PC-9 (cell line): ENCODE measurements at regions not wholly inside any gene's neighbourhood (a gene's known extent, or its start where the extent isn't known, plus 50 kb on each side); places are given as distances from the start of the nearest gene placed in this dataset.

Source experiments
- BruUV-seq: library from RNA; stranded (reverse); fragments of 400-500 nt; replicated peaks from 2 replicates; lab custom pipeline; 2021; lab: Mats Ljungman, UMichigan
- CTCF ChIA-PET: fragments of 300-600 bp; sonication (Branson Sonifier 250); formaldehyde crosslinking; loops from one replicate; lab custom pipeline; 2022; ENCODE audit warnings: antibody characterized with exemption; lab: Charles Lee
- POLR2A ChIA-PET: fragments of 300-600 bp; sonication (Branson Sonifier 250); formaldehyde crosslinking; loops from one replicate; lab custom pipeline; 2022; ENCODE audit warnings: antibody characterized with exemption; ENCODE audit not compliant: unreplicated experiment; lab: Charles Lee
- DNase-seq, 2 experiments: peaks; one replicate each; pipeline versions ENCODE4 v3.0.0 to v3.0.0-alpha.2; 2015 to 2022; ENCODE audit warnings: mixed read lengths in 1 of 2
- H2AFZ ChIP-seq: fragments of 200-600 bp; sonication (generic); 2 replicates; pipeline ENCODE4 v1.8.1; 2017; ENCODE audit warnings: antibody characterized with exemption
- H3F3A ChIP-seq: fragments of 200-600 bp; sonication (generic); 2 replicates; pipeline ENCODE4 v1.8.1; 2017; ENCODE audit warnings: antibody characterized with exemption, mild to moderate bottlenecking, low read depth; ENCODE audit not compliant: insufficient read depth
- H3K27ac ChIP-seq: fragments of 200-600 bp; sonication (generic); 2 replicates; pipeline ENCODE4 v1.6.1; 2016; ENCODE audit warnings: mixed run types
- H3K27me3 ChIP-seq: fragments of 200-600 bp; sonication (generic); 2 replicates; pipeline ENCODE4 v1.6.1; 2016; ENCODE audit warnings: low read depth, mixed run types; ENCODE audit not compliant: insufficient read depth
- H3K36me3 ChIP-seq: fragments of 200-600 bp; sonication (generic); 2 replicates; pipeline ENCODE4 v1.6.1; 2016; ENCODE audit warnings: low read depth, mixed run types
- H3K4me1 ChIP-seq: fragments of 200-600 bp; sonication (generic); replicated peaks from 2 replicates; pipeline ENCODE4 v1.6.1; 2016; ENCODE audit warnings: mixed run types; ENCODE audit not compliant: insufficient read depth
- H3K4me2 ChIP-seq: fragments of 200-600 bp; sonication (generic); 2 replicates; pipeline ENCODE4 v1.6.1; 2017; ENCODE audit warnings: mixed run types
- H3K4me3 ChIP-seq: fragments of 200-600 bp; sonication (generic); 2 replicates; pipeline ENCODE4 v1.6.1; 2016; ENCODE audit warnings: mixed run types
- H3K79me2 ChIP-seq: fragments of 200-600 bp; sonication (generic); 2 replicates; pipeline ENCODE4 v1.6.1; 2017; ENCODE audit warnings: low read depth, mixed run types
- H3K9me2 ChIP-seq: fragments of 200-600 bp; sonication (generic); 2 replicates; pipeline ENCODE4 v1.8.1; 2017; ENCODE audit warnings: mild to moderate bottlenecking; ENCODE audit not compliant: insufficient read depth
- H3K9me3 ChIP-seq: fragments of 200-600 bp; sonication (generic); 2 replicates; pipeline ENCODE4 v1.8.1; 2016; ENCODE audit warnings: low read depth; ENCODE audit not compliant: insufficient read depth
- H4K20me1 ChIP-seq: fragments of 200-600 bp; sonication (generic); 2 replicates; pipeline ENCODE4 v1.8.1; 2017; ENCODE audit not compliant: insufficient read depth
- EZH2 ChIP-seq: fragments of 200-600 bp; sonication (generic); IDR thresholded peaks from 2 replicates; pipeline ENCODE4 v1.8.0; 2017; ENCODE audit warnings: antibody characterized with exemption, low read depth
- intact Hi-C: fragments of 100-400 bp; cut with micrococcal nuclease; formaldehyde crosslinking; loops from one replicate; pipeline ENCODE4 v1.10.0; 2022; ENCODE audit not compliant: unreplicated experiment
- TF ChIP-seq, protein P1 (sequence below): fragments of 200-600 bp; sonication (generic); conservative IDR thresholded peaks from 2 replicates; pipeline ENCODE4 v1.6.1; 2017; ENCODE audit warnings: mixed run types, antibody characterized with exemption, mild to moderate bottlenecking, moderate library complexity

DNA sequence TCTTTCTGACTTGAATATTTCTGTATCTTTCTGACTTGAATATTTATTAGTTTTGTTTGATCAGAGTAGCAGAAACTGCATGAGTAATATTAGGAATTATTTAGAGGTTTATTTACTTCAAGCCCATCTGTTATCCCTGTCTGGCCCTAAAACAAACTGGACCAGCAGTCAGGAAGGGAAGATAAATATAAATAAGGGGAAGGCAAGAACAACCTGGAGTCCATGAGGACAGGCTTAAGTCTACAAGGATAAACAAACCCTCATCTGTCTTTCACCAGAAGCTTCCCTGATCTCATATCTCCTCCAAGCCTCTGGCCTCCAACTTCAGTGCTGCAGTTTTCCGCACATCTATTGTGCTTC lies 524.9 kb downstream of the CENPC start:
- Histone ChIP-seq H3K4me1 (no peaks in the 10 kb centered on the region), H3K27me3 (no peaks in the 10 kb centered on the region), H4K20me1 (no peaks in the 10 kb centered on the region), H3K4me3 (no peak overlapping the region), H3K36me3 (no peaks in the 10 kb centered on the region), H3K27ac (no peak overlapping the region), H2AFZ (no peak overlapping the region), H3K9me3 (no peaks in the 10 kb centered on the region), H3F3A (no peaks in the 10 kb centered on the region), H3K4me2 (no peak overlapping the region), H3K79me2 (no peaks in the 10 kb centered on the region), H3K9me2 (no peaks in the 10 kb centered on the region)
- no peak for TF ChIP-seq EZH2
- TF ChIP-seq, protein P1, sequence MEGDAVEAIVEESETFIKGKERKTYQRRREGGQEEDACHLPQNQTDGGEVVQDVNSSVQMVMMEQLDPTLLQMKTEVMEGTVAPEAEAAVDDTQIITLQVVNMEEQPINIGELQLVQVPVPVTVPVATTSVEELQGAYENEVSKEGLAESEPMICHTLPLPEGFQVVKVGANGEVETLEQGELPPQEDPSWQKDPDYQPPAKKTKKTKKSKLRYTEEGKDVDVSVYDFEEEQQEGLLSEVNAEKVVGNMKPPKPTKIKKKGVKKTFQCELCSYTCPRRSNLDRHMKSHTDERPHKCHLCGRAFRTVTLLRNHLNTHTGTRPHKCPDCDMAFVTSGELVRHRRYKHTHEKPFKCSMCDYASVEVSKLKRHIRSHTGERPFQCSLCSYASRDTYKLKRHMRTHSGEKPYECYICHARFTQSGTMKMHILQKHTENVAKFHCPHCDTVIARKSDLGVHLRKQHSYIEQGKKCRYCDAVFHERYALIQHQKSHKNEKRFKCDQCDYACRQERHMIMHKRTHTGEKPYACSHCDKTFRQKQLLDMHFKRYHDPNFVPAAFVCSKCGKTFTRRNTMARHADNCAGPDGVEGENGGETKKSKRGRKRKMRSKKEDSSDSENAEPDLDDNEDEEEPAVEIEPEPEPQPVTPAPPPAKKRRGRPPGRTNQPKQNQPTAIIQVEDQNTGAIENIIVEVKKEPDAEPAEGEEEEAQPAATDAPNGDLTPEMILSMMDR, result no peak
- intact Hi-C loops, result no loop called here
- ChIA-PET CTCF (no interaction called here), POLR2A (no interaction called here)
- no peak for DNase-seq
- BruUV-seq, result no TSS peak

GRCh38 chr4:67019686-67020437 lies 525.4 kb downstream of the CENPC start:
- H3K4me1 ChIP-seq, result no peaks in the 10 kb centered on the region
- no peak for DNase-seq
- no peak overlapping the region for H3K27ac ChIP-seq
- H4K20me1 ChIP-seq, result no peaks in the 10 kb centered on the region
- no peak overlapping the region for H2AFZ ChIP-seq
- ChIA-PET CTCF (no interaction called here), POLR2A (no interaction called here)
- no peaks in the 10 kb centered on the region for H3K9me3 ChIP-seq
- H3F3A ChIP-seq, result no peaks in the 10 kb centered on the region
- no peaks in the 10 kb centered on the region for H3K9me2 ChIP-seq
- H3K79me2 ChIP-seq, result no peaks in the 10 kb centered on the region
- no peaks in the 10 kb centered on the region for H3K27me3 ChIP-seq
- no TSS peak for BruUV-seq
- H3K4me2 ChIP-seq, result no peak overlapping the region
- H3K4me3 ChIP-seq, result no peak overlapping the region
- no peak for TF ChIP-seq EZH2
- TF ChIP-seq, protein P1, result no peak
- no peaks in the 10 kb centered on the region for H3K36me3 ChIP-seq
- intact Hi-C loops, result no loop called here

GRCh38 chr4:67014592-67014991 lies 530.7 kb downstream of the CENPC start:
- H3K4me2 ChIP-seq, result no peak overlapping the region
- BruUV-seq, result no TSS peak
- no peak for DNase-seq
- CTCF ChIA-PET, result no interaction called here
- no peak overlapping the region for H3K4me3 ChIP-seq
- no peaks in the 10 kb centered on the region for H3K27me3 ChIP-seq
- no peaks in the 10 kb centered on the region for H3K9me2 ChIP-seq
- POLR2A ChIA-PET, result no interaction called here
- H2AFZ ChIP-seq, result no peak overlapping the region
- H3K4me1 ChIP-seq, result no peaks in the 10 kb centered on the region
- TF ChIP-seq, protein P1, result no peak
- no peak for TF ChIP-seq EZH2
- H4K20me1 ChIP-seq, result no peaks in the 10 kb centered on the region
- H3K9me3 ChIP-seq, result no peaks in the 10 kb centered on the region
- no peaks in the 10 kb centered on the region for H3F3A ChIP-seq
- intact Hi-C loops, result no loop called here
- no peaks in the 10 kb centered on the region for H3K79me2 ChIP-seq
- H3K27ac ChIP-seq, result no peak overlapping the region
- H3K36me3 ChIP-seq, result no peaks in the 10 kb centered on the region
